Breast epithelium (tissue), 4 donors: ENCODE measurements at regions not wholly inside any gene's neighbourhood (a gene's known extent, or its start where the extent isn't known, plus 50 kb on each side); places are given as distances from the start of the nearest gene placed in this dataset.

Source experiments
- DNase-seq, 2 donors: peaks; one replicate each; pipeline ENCODE4 v3.0.0-alpha.2; 2019; ENCODE audit warnings: low spot score in 2 of 2
- H3K27ac ChIP-seq, 2 donors: fragments of 200-600 bp; sonication (generic) in 1 of 2; one replicate each; pipeline ENCODE4 v1.5.1; 2016 to 2019; ENCODE audit warnings: mild to moderate bottlenecking in 1 of 2
- H3K27me3 ChIP-seq, 2 donors: fragments of 200-600 bp; sonication (generic) in 1 of 2; one replicate each; pipeline versions ENCODE4 v1.5.1 to v1.6.0; 2017 to 2019; ENCODE audit warnings: control low read depth in 1 of 2, mild to moderate bottlenecking in 1 of 2
- H3K36me3 ChIP-seq: fragments of 200-600 bp; one replicate; pipeline ENCODE4 v1.5.1; 2019
- H3K4me1 ChIP-seq, 2 donors: fragments of 200-600 bp; sonication (generic); one replicate each; pipeline ENCODE4 v1.5.1; 2016 to 2019; ENCODE audit warnings: control low read depth in 1 of 2
- H3K4me3 ChIP-seq, 3 donors: fragments of 200-600 bp; sonication (generic); 1 replicate in 2 of 3; 2 replicates in 1 of 3; pipeline ENCODE4 v1.5.1; 2016 to 2019; ENCODE audit warnings: mild to moderate bottlenecking in 3 of 3, moderate library complexity in 2 of 3
- H3K9me3 ChIP-seq, 2 donors: fragments of 200-600 bp; sonication (generic) in 1 of 2; one replicate each; pipeline ENCODE4 v1.5.1; 2016 to 2019; ENCODE audit warnings: control low read depth in 1 of 2
- CTCF ChIP-seq, 3 donors: fragments of 450-650 bp; IDR thresholded peaks; one replicate each; pipeline ENCODE4 v1.5.1; 2016 to 2017; ENCODE audit warnings: antibody characterized with exemption in 3 of 3, mild to moderate bottlenecking in 3 of 3, moderate library complexity in 3 of 3
- POLR2A ChIP-seq: fragments of 450-650 bp; IDR thresholded peaks from one replicate; pipeline ENCODE4 v1.6.1; 2016; ENCODE audit warnings: antibody characterized with exemption, mild to moderate bottlenecking, moderate library complexity
- POLR2AphosphoS5 ChIP-seq, 3 donors: sonication (generic); formaldehyde crosslinking; IDR thresholded peaks; one replicate each; pipeline ENCODE4 v1.6.1; 2017; ENCODE audit warnings: antibody characterized with exemption in 3 of 3
- intact Hi-C: fragments of 100-400 bp; cut with DNase I; formaldehyde crosslinking; loops from one replicate; pipeline ENCODE4 v1.15.1; 2023; ENCODE audit warnings: low total_unique reads

GRCh38 chr9:10697044-10697443 lies 84.2 kb upstream of the PTPRD start:
- Histone ChIP-seq H3K4me1 (no peaks in the 10 kb centered on the region), H3K36me3 (no peaks in the 10 kb centered on the region), H3K27ac (no peak overlapping the region), H3K27me3 (no peaks in the 10 kb centered on the region), H3K4me3 (no peak overlapping the region), H3K9me3 (peaks cover 0 to 7% of the 10 kb centered on the region in 2 donors)
- no peak for DNase-seq
- no peak for TF ChIP-seq CTCF (IDR thresholded peaks at IDR 0.05)
- no peak for TF ChIP-seq POLR2AphosphoS5 (IDR thresholded peaks at IDR 0.05)
- no peak for TF ChIP-seq POLR2A
- intact Hi-C loops = no loop called here

GRCh38 chr9:10700291-10700690 lies 87.5 kb upstream of the PTPRD start:
- Histone ChIP-seq H3K4me3 (no peak overlapping the region), H3K9me3 (no peaks in the 10 kb centered on the region), H3K27me3 (no peaks in the 10 kb centered on the region), H3K36me3 (no peaks in the 10 kb centered on the region), H3K27ac (no peak overlapping the region), H3K4me1 (no peaks in the 10 kb centered on the region)
- TF ChIP-seq POLR2A = no peak
- no peak for TF ChIP-seq CTCF (IDR thresholded peaks at IDR 0.05)
- TF ChIP-seq POLR2AphosphoS5 (IDR thresholded peaks at IDR 0.05) = no peak
- intact Hi-C loops = no loop called here
- DNase-seq = no peak

- intact Hi-C loops = no loop called here
- H3K27me3 ChIP-seq = no peaks in the 10 kb centered on the region
- TF ChIP-seq POLR2A (no peak), CTCF (IDR thresholded peaks at IDR 0.05) (no peak), POLR2AphosphoS5 (IDR thresholded peaks at IDR 0.05) (no peak)
- no peaks in the 10 kb centered on the region for H3K9me3 ChIP-seq
- H3K36me3 ChIP-seq = no peaks in the 10 kb centered on the region
- no peak overlapping the region for H3K4me3 ChIP-seq
- no peak for DNase-seq
- H3K27ac ChIP-seq = no peak overlapping the region
- no peaks in the 10 kb centered on the region for H3K4me1 ChIP-seq
These were observed 88.1 kb upstream of the PTPRD start for GRCh38 chr9:10700915-10701314.

GRCh38 chr9:10701906-10702305 lies 89.1 kb upstream of the PTPRD start:
- no peak for DNase-seq
- H3K27me3 ChIP-seq = no peaks in the 10 kb centered on the region
- H3K4me1 ChIP-seq = no peaks in the 10 kb centered on the region
- no peak overlapping the region for H3K27ac ChIP-seq
- intact Hi-C loops = no loop called here
- H3K4me3 ChIP-seq = no peak overlapping the region
- no peaks in the 10 kb centered on the region for H3K9me3 ChIP-seq
- no peak for TF ChIP-seq POLR2AphosphoS5 (IDR thresholded peaks at IDR 0.05)
- TF ChIP-seq POLR2A = no peak
- no peak for TF ChIP-seq CTCF (IDR thresholded peaks at IDR 0.05)
- no peaks in the 10 kb centered on the region for H3K36me3 ChIP-seq

GRCh38 chr9:10703139-10703538 lies 90.3 kb upstream of the PTPRD start:
- Histone ChIP-seq H3K4me3 (no peak overlapping the region), H3K27me3 (no peaks in the 10 kb centered on the region), H3K27ac (no peak overlapping the region), H3K4me1 (no peaks in the 10 kb centered on the region), H3K36me3 (no peaks in the 10 kb centered on the region), H3K9me3 (no peaks in the 10 kb centered on the region)
- no peak for DNase-seq
- intact Hi-C loops = no loop called here
- TF ChIP-seq CTCF (IDR thresholded peaks at IDR 0.05) (no peak), POLR2A (no peak), POLR2AphosphoS5 (IDR thresholded peaks at IDR 0.05) (no peak)
